Nephron (organoid): ENCODE measurements at regions not wholly inside any gene's neighbourhood (a gene's known extent, or its start where the extent isn't known, plus 50 kb on each side); places are given as distances from the start of the nearest gene placed in this dataset.

Experiments
- H3K27ac Mint-ChIP-seq, 3 experiments: 2 replicates each; pipeline ENCODE4 v1.8.0; 2020; ENCODE audit warnings: mixed read lengths in 3 of 3, mild to moderate bottlenecking in 2 of 3, moderate library complexity in 1 of 3
- H3K27me3 Mint-ChIP-seq: 2 replicates; pipeline ENCODE4 v1.8.0; 2021; ENCODE audit warnings: low read depth, mild to moderate bottlenecking, moderate library complexity, mixed read lengths
- H3K36me3 Mint-ChIP-seq: 2 replicates; pipeline ENCODE4 v1.8.0; 2020; ENCODE audit warnings: low read depth, mixed read lengths
- H3K4me1 Mint-ChIP-seq: 2 replicates; pipeline ENCODE4 v1.8.0; 2020; ENCODE audit warnings: mixed read lengths
- H3K4me3 Mint-ChIP-seq, 3 experiments: 2 replicates each; pipeline ENCODE4 v1.8.0; 2020; ENCODE audit warnings: mild to moderate bottlenecking in 3 of 3, mixed read lengths in 3 of 3, moderate library complexity in 2 of 3
- H3K9me3 Mint-ChIP-seq: 2 replicates; pipeline ENCODE4 v1.8.0; 2020; ENCODE audit warnings: mixed read lengths
- CTCF ChIP-seq, 3 experiments: fragments of 200-600 bp; sonication (generic); IDR thresholded peaks; one replicate each; pipeline ENCODE4 v1.5.0; 2021; ENCODE audit warnings: antibody characterized with exemption in 3 of 3; ENCODE audit not compliant: unreplicated experiment in 3 of 3

GRCh38 chr1:188497020-188497419, 1668.3 kb downstream of the PLA2G4A start:
- TF ChIP-seq CTCF (IDR thresholded peaks at IDR 0.05; ENCODE audit: unreplicated experiment in 3 of 3) = no peak
- H3K4me3 Mint-ChIP-seq = no peak overlapping the region
- H3K27me3 Mint-ChIP-seq = no peaks in the 10 kb centered on the region
- no peaks in the 10 kb centered on the region for H3K9me3 Mint-ChIP-seq
- no peaks in the 10 kb centered on the region for H3K4me1 Mint-ChIP-seq
- no peaks in the 10 kb centered on the region for H3K36me3 Mint-ChIP-seq
- H3K27ac Mint-ChIP-seq = no peak overlapping the region

GRCh38 chr1:188499690-188500089, 1670.9 kb downstream of the PLA2G4A start:
- no peak for TF ChIP-seq CTCF (IDR thresholded peaks at IDR 0.05; ENCODE audit: unreplicated experiment in 3 of 3)
- Mint-ChIP-seq H3K4me3 (no peak overlapping the region), H3K27ac (no peak overlapping the region), H3K36me3 (no peaks in the 10 kb centered on the region), H3K27me3 (no peaks in the 10 kb centered on the region), H3K9me3 (no peaks in the 10 kb centered on the region), H3K4me1 (no peaks in the 10 kb centered on the region)

- no peaks in the 10 kb centered on the region for H3K27me3 Mint-ChIP-seq
- no peak overlapping the region for H3K27ac Mint-ChIP-seq
- no peaks in the 10 kb centered on the region for H3K9me3 Mint-ChIP-seq
- no peaks in the 10 kb centered on the region for H3K4me1 Mint-ChIP-seq
- no peak for TF ChIP-seq CTCF (IDR thresholded peaks at IDR 0.05; ENCODE audit: unreplicated experiment in 3 of 3)
- no peaks in the 10 kb centered on the region for H3K36me3 Mint-ChIP-seq
- H3K4me3 Mint-ChIP-seq = no peak overlapping the region
These were observed 1686.2 kb downstream of the PLA2G4A start for GRCh38 chr1:188514917-188515316.

GRCh38 chr1:188517139-188517538, 1688.4 kb downstream of the PLA2G4A start:
- no peaks in the 10 kb centered on the region for H3K27me3 Mint-ChIP-seq
- no peak overlapping the region for H3K4me3 Mint-ChIP-seq
- no peak overlapping the region for H3K27ac Mint-ChIP-seq
- no peak for TF ChIP-seq CTCF (IDR thresholded peaks at IDR 0.05; ENCODE audit: unreplicated experiment in 3 of 3)
- H3K4me1 Mint-ChIP-seq = no peaks in the 10 kb centered on the region
- no peaks in the 10 kb centered on the region for H3K9me3 Mint-ChIP-seq
- no peaks in the 10 kb centered on the region for H3K36me3 Mint-ChIP-seq

GRCh38 chr1:188551176-188551575, 1722.4 kb downstream of the PLA2G4A start:
- TF ChIP-seq CTCF (IDR thresholded peaks at IDR 0.05; ENCODE audit: unreplicated experiment in 3 of 3) = no peak
- Mint-ChIP-seq H3K9me3 (no peaks in the 10 kb centered on the region), H3K27me3 (no peaks in the 10 kb centered on the region), H3K36me3 (no peaks in the 10 kb centered on the region), H3K27ac (peak overlapping the region in 1 of 3 experiments; percentile 34), H3K4me1 (no peaks in the 10 kb centered on the region), H3K4me3 (no peak overlapping the region)

- no peaks in the 10 kb centered on the region for H3K27me3 Mint-ChIP-seq
- no peaks in the 10 kb centered on the region for H3K4me1 Mint-ChIP-seq
- H3K36me3 Mint-ChIP-seq = no peaks in the 10 kb centered on the region
- no peaks in the 10 kb centered on the region for H3K9me3 Mint-ChIP-seq
- TF ChIP-seq CTCF (IDR thresholded peaks at IDR 0.05; ENCODE audit: unreplicated experiment in 3 of 3) = no peak
- H3K4me3 Mint-ChIP-seq = no peak overlapping the region
- no peak overlapping the region for H3K27ac Mint-ChIP-seq
These were observed 1728.3 kb downstream of the PLA2G4A start for GRCh38 chr1:188557053-188557452.
